Parathyroid adenoma (tissue), 2 donors: ENCODE measurements at regions not wholly inside any gene's neighbourhood (a gene's known extent, or its start where the extent isn't known, plus 50 kb on each side); places are given as distances from the start of the nearest gene placed in this dataset.

Experiments used
- H2AFZ ChIP-seq: fragments of 300-600 bp; sonication (generic); one replicate; pipeline ENCODE4 v1.7.0; 2017; ENCODE audit warnings: antibody characterized with exemption, mild to moderate bottlenecking
- H3K27ac ChIP-seq: fragments of 300-600 bp; sonication (generic); one replicate; pipeline ENCODE4 v1.7.0; 2017
- H3K27me3 ChIP-seq: fragments of 300-600 bp; sonication (generic); one replicate; pipeline ENCODE4 v1.7.0; 2017; ENCODE audit warnings: low read length; ENCODE audit not compliant: control insufficient read depth, insufficient read depth
- H3K36me3 ChIP-seq: fragments of 300-600 bp; sonication (generic); one replicate; pipeline ENCODE4 v1.7.0; 2017; ENCODE audit warnings: low read length; ENCODE audit not compliant: control insufficient read depth, insufficient read depth
- H3K4me1 ChIP-seq: fragments of 300-600 bp; sonication (generic); one replicate; pipeline ENCODE4 v1.7.0; 2017; ENCODE audit warnings: control low read depth
- H3K4me2 ChIP-seq: fragments of 300-600 bp; sonication (generic); one replicate; pipeline ENCODE4 v1.7.0; 2017; ENCODE audit warnings: low read length
- H3K4me3 ChIP-seq: fragments of 300-600 bp; sonication (generic); one replicate; pipeline ENCODE4 v1.7.0; 2017; ENCODE audit warnings: low read depth, low read length
- H3K79me2 ChIP-seq: fragments of 300-600 bp; sonication (generic); one replicate; pipeline ENCODE4 v1.7.0; 2017; ENCODE audit warnings: control low read depth
- H3K9ac ChIP-seq: fragments of 300-600 bp; sonication (generic); one replicate; pipeline ENCODE4 v1.7.0; 2017; ENCODE audit warnings: mild to moderate bottlenecking
- H3K9me3 ChIP-seq: fragments of 300-600 bp; sonication (generic); one replicate; pipeline ENCODE4 v1.7.0; 2017; ENCODE audit warnings: low read length; ENCODE audit not compliant: control insufficient read depth
- TF ChIP-seq, protein P1 (sequence below): fragments of 300-600 bp; sonication (generic); IDR thresholded peaks from one replicate; pipeline ENCODE4 v1.7.0; 2017; ENCODE audit warnings: antibody characterized with exemption, mild to moderate bottlenecking
- donor health status: primary hyperparathyroidism.

- H3K27me3 ChIP-seq, result no peaks in the 10 kb centered on the region
- H3K9me3 ChIP-seq, result no peaks in the 10 kb centered on the region
- H3K36me3 ChIP-seq, result no peaks in the 10 kb centered on the region
- no peaks in the 10 kb centered on the region for H3K4me1 ChIP-seq
- no peak overlapping the region for H2AFZ ChIP-seq
- no peak overlapping the region for H3K27ac ChIP-seq
- TF ChIP-seq, protein P1, sequence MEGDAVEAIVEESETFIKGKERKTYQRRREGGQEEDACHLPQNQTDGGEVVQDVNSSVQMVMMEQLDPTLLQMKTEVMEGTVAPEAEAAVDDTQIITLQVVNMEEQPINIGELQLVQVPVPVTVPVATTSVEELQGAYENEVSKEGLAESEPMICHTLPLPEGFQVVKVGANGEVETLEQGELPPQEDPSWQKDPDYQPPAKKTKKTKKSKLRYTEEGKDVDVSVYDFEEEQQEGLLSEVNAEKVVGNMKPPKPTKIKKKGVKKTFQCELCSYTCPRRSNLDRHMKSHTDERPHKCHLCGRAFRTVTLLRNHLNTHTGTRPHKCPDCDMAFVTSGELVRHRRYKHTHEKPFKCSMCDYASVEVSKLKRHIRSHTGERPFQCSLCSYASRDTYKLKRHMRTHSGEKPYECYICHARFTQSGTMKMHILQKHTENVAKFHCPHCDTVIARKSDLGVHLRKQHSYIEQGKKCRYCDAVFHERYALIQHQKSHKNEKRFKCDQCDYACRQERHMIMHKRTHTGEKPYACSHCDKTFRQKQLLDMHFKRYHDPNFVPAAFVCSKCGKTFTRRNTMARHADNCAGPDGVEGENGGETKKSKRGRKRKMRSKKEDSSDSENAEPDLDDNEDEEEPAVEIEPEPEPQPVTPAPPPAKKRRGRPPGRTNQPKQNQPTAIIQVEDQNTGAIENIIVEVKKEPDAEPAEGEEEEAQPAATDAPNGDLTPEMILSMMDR, result no peak
- H3K79me2 ChIP-seq, result no peaks in the 10 kb centered on the region
- no peak overlapping the region for H3K9ac ChIP-seq
- no peak overlapping the region for H3K4me2 ChIP-seq
- no peak overlapping the region for H3K4me3 ChIP-seq
These were observed 241.2 kb upstream of the SKOR2 start for GRCh38 chr18:47492691-47493090.

- no peak overlapping the region for H3K9ac ChIP-seq
- H3K36me3 ChIP-seq, result no peaks in the 10 kb centered on the region
- no peaks in the 10 kb centered on the region for H3K79me2 ChIP-seq
- TF ChIP-seq, protein P1, result no peak
- no peaks in the 10 kb centered on the region for H3K9me3 ChIP-seq
- H2AFZ ChIP-seq, result no peak overlapping the region
- no peaks in the 10 kb centered on the region for H3K27me3 ChIP-seq
- no peaks in the 10 kb centered on the region for H3K4me1 ChIP-seq
- no peak overlapping the region for H3K27ac ChIP-seq
- H3K4me2 ChIP-seq, result no peak overlapping the region
- H3K4me3 ChIP-seq, result no peak overlapping the region
These were observed 239.4 kb upstream of the SKOR2 start for GRCh38 chr18:47490882-47491281.

DNA sequence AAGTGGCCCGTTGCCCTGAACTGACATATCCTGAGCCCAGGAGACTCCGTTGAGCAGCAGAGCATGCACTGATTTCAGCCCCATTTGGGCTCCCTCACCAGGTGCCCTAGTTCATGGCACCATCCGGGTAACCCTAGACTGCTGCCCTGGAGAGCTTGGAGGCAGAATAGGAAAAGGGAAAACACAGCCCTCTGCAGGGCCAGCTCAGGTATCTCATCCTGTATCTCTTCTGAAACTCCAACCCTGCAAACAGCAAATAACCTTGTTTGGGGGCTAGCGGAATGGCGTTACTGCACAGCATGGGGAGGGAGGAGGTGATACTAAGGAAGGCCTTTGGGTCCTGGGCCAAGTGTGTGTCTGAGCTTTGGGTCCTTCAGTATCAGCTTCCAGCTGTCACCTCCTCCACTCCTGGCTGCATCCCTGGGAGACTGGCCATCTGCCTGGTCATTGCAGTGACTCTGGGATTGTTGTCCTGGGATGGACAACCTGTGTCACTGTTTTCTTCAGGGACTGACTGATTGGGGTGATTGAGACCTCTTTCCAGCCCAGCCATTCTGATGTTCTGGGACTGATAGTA lies 233.8 kb upstream of the SKOR2 start:
- Histone ChIP-seq H3K27me3 (peaks cover 4% of the 10 kb centered on the region), H3K4me3 (no peak overlapping the region)
- TF ChIP-seq, protein P1, result no peak

GRCh38 chr18:47484068-47484467 lies 232.6 kb upstream of the SKOR2 start:
- TF ChIP-seq, protein P1, result no peak
- H3K9ac ChIP-seq, result no peak overlapping the region
- no peaks in the 10 kb centered on the region for H3K36me3 ChIP-seq
- no peaks in the 10 kb centered on the region for H3K79me2 ChIP-seq
- H3K27ac ChIP-seq, result no peak overlapping the region
- H2AFZ ChIP-seq, result no peak overlapping the region
- no peak overlapping the region for H3K4me3 ChIP-seq
- no peak overlapping the region for H3K4me2 ChIP-seq
- no peaks in the 10 kb centered on the region for H3K9me3 ChIP-seq
- H3K4me1 ChIP-seq, result no peaks in the 10 kb centered on the region
- H3K27me3 ChIP-seq, result peaks cover 4% of the 10 kb centered on the region

More for the DNA sequence above, 233.8 kb upstream of the SKOR2 start:
- H2AFZ ChIP-seq, result no peak overlapping the region
- H3K27ac ChIP-seq, result no peak overlapping the region
- no peaks in the 10 kb centered on the region for H3K9me3 ChIP-seq
- no peak overlapping the region for H3K9ac ChIP-seq
- no peaks in the 10 kb centered on the region for H3K36me3 ChIP-seq
- H3K4me2 ChIP-seq, result no peak overlapping the region
- H3K79me2 ChIP-seq, result no peaks in the 10 kb centered on the region
- H3K4me1 ChIP-seq, result no peaks in the 10 kb centered on the region

DNA sequence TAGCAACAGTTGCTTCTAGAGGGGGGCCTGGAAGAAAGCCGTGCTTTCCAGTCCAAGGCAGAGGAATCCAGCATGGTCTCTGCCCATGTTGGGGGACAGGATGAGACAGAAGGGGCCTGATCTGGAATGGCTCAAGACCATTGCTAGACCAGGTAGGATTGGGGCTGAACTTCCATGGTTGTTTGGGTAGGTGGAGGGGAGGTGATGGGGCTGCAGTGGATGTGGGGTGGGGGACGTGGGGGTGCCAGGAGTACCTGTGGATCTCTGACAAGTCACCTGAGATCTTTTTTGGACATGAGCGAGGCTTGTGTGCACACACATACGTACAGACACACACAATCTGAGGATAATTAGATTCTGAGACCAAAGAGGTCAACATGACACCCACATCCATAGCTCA lies 228.7 kb upstream of the SKOR2 start:
- H3K27me3 ChIP-seq, result peaks cover 4% of the 10 kb centered on the region
- no peak overlapping the region for H3K27ac ChIP-seq
- no peak overlapping the region for H3K4me3 ChIP-seq
- no peaks in the 10 kb centered on the region for H3K4me1 ChIP-seq
- TF ChIP-seq, protein P1, result no peak
- no peak overlapping the region for H3K4me2 ChIP-seq
- no peaks in the 10 kb centered on the region for H3K36me3 ChIP-seq
- no peaks in the 10 kb centered on the region for H3K9me3 ChIP-seq
- H3K79me2 ChIP-seq, result no peaks in the 10 kb centered on the region
- H2AFZ ChIP-seq, result no peak overlapping the region
- no peak overlapping the region for H3K9ac ChIP-seq
